Astrocyte (in vitro differentiated cells and primary cell): ENCODE measurements at regions not wholly inside any gene's neighbourhood (a gene's known extent, or its start where the extent isn't known, plus 50 kb on each side); places are given as distances from the start of the nearest gene placed in this dataset.

Experiments
- CTCF ChIP-seq: IDR thresholded peaks from 2 replicates; pipeline ENCODE4 v1.5.1; 2011; ENCODE audit warnings: low read depth, mild to moderate bottlenecking, inconsistent platforms, low read length, moderate library complexity; ENCODE audit not compliant: insufficient read depth
- EZH2 ChIP-seq: IDR thresholded peaks from 2 replicates; pipeline ENCODE4 v1.6.1; 2012; ENCODE audit warnings: mild to moderate bottlenecking, low read length, inconsistent platforms; ENCODE audit not compliant: insufficient read depth

- no peak for TF ChIP-seq CTCF
- no peak for TF ChIP-seq EZH2
Measured at GRCh38 chr3:106840319-106840718, 536.9 kb upstream of the CCDC54 start.
